Immature natural killer cell (primary cell): ENCODE measurements at regions not wholly inside any gene's neighbourhood (a gene's known extent, or its start where the extent isn't known, plus 50 kb on each side); places are given as distances from the start of the nearest gene placed in this dataset.
"Not testable (repeated sequence)": the region's sequence is repeated elsewhere in the genome, so short reads cannot be mapped to it uniquely, and the experiment has no call there.

ENCODE experiments used
- DNase-seq, 3 donors: peaks; one replicate each; pipeline ENCODE4 v3.0.0; 2022; ENCODE audit warnings: mixed read lengths in 1 of 3
- H3K27ac Mint-ChIP-seq, 6 donors: one replicate each; pipeline ENCODE4 v1.8.0; 2020; ENCODE audit warnings: mixed read lengths in 6 of 6, mild to moderate bottlenecking in 5 of 6, inconsistent platforms in 4 of 6, moderate library complexity in 3 of 6
- H3K27me3 Mint-ChIP-seq, 3 donors: one replicate each; pipeline ENCODE4 v1.8.0; 2020 to 2021; ENCODE audit warnings: low read depth in 3 of 3, mild to moderate bottlenecking in 3 of 3, mixed read lengths in 3 of 3, moderate library complexity in 3 of 3, inconsistent platforms in 1 of 3
- H3K36me3 Mint-ChIP-seq, 3 donors: one replicate each; pipeline ENCODE4 v1.8.0; 2020; ENCODE audit warnings: mixed read lengths in 3 of 3, inconsistent platforms in 2 of 3, mild to moderate bottlenecking in 2 of 3
- H3K4me1 Mint-ChIP-seq, 2 donors: one replicate each; pipeline ENCODE4 v1.8.0; 2020; ENCODE audit warnings: inconsistent platforms in 2 of 2, mild to moderate bottlenecking in 2 of 2, mixed read lengths in 2 of 2, moderate library complexity in 1 of 2
- H3K4me3 Mint-ChIP-seq, 5 donors: one replicate each; pipeline ENCODE4 v1.8.0; 2020; ENCODE audit warnings: mild to moderate bottlenecking in 5 of 5, mixed read lengths in 5 of 5, inconsistent platforms in 3 of 5, moderate library complexity in 3 of 5
- H3K9me3 Mint-ChIP-seq, 6 donors: one replicate each; pipeline ENCODE4 v1.8.0; 2020; ENCODE audit warnings: mild to moderate bottlenecking in 6 of 6, mixed read lengths in 6 of 6, inconsistent platforms in 4 of 6, moderate library complexity in 3 of 6

DNA sequence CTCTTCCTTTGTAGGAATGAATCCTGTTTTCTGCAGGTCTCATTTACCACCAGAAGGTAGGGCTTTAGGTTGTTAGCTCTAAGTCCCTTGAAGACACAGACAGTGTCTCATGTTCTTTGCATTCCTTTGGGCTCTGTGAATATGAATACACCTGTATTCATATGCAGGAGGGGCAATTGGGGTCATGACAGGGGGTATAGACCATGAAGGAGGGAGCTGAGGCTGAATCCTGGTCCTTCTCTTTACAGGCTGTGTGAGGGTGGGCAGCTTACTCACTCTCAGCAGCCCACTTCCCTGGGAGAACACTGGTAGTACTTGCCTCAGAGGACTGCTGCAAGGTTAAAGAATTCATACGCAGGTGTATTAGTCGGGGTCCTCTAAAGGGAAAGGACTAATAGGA, 267.2 kb upstream of the MGMT start:
- no peak overlapping the region for H3K27ac Mint-ChIP-seq
- H3K4me3 Mint-ChIP-seq, result no peak overlapping the region
- no peaks in the 10 kb centered on the region for H3K36me3 Mint-ChIP-seq
- no peaks in the 10 kb centered on the region for H3K4me1 Mint-ChIP-seq
- peaks cover 0 to 2% (median 0%) of the 10 kb centered on the region in 6 donors for H3K9me3 Mint-ChIP-seq
- no peak for DNase-seq
- peaks cover 0 to 15% (median 4%) of the 10 kb centered on the region in 3 donors for H3K27me3 Mint-ChIP-seq

DNA sequence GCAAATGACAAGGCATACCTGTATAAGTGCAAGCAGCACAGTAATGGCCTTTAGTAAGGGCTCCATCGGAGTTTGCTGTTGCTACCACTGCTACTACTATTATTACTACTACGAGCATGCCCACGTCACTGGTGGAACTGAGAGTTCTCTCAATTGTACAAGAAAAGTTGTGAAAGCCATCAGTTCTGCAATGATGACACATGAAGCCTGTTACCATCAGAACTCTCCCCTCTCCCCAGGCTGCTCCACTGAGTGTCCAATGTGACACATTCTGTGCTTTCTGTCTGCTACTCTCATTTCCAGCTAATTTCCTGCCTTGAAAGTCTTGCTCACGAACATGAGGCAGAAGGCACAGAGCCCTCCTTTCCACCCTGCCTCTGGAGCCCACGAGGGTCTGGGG, 263.2 kb upstream of the MGMT start:
- H3K4me1 Mint-ChIP-seq, result no peaks in the 10 kb centered on the region
- H3K27ac Mint-ChIP-seq, result no peak overlapping the region
- DNase-seq, result no peak
- no peak overlapping the region for H3K4me3 Mint-ChIP-seq
- no peaks in the 10 kb centered on the region for H3K36me3 Mint-ChIP-seq
- no peaks in the 10 kb centered on the region for H3K9me3 Mint-ChIP-seq
- H3K27me3 Mint-ChIP-seq, result peaks cover 1 to 8% (median 2%) of the 10 kb centered on the region in 3 donors

DNA sequence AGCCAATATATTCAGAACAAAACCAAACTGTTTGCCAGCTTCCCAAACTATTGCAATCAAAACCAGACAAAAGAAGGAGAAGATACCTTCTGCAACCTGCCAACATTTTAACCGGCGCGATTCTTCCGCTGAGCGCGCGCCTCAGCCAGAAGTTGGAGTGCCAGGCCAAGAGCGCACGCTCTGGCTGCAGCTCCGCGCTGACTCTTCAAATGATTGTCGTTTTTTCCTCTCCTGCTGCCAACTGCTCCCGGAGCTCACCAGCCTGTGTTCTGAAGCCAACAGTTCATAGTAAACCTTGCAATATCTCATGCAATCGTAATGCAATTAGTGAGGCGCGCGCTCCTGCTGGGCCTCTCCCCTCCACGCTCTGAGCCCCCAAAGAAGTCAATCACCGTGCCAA, 259.7 kb upstream of the MGMT start:
- Mint-ChIP-seq H3K27me3 (peaks cover 2 to 8% (median 3%) of the 10 kb centered on the region in 3 donors), H3K4me1 (no peaks in the 10 kb centered on the region), H3K36me3 (no peaks in the 10 kb centered on the region), H3K4me3 (no peak overlapping the region), H3K27ac (no peak overlapping the region), H3K9me3 (no peaks in the 10 kb centered on the region)
- DNase-seq, result no peak

DNA sequence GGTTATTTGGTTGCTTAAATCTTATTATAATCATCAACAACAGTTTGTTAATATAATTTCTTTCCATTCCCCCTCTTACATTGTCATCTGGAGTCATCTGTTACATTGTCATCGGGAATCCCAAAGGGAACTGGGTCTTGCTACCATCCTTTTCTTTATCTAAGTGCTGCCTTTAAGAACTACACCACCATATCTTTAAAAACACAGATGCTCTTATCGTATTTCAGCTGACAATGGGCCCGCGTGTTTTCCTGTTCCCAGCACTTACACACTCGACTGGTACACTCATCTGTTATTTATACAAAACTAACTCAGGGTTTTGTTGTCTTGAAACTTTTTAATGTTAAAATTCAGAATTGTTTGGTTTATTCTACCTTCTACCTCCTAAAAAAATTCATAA, 256.2 kb upstream of the MGMT start:
- no peaks in the 10 kb centered on the region for H3K36me3 Mint-ChIP-seq
- no peak overlapping the region for H3K4me3 Mint-ChIP-seq
- DNase-seq, result no peak
- H3K27me3 Mint-ChIP-seq, result peaks cover 3 to 5% (median 3%) of the 10 kb centered on the region in 3 donors
- H3K4me1 Mint-ChIP-seq, result no peaks in the 10 kb centered on the region
- H3K27ac Mint-ChIP-seq, result no peak overlapping the region
- H3K9me3 Mint-ChIP-seq, result peaks cover 0 to 6% (median 0%) of the 10 kb centered on the region in 6 donors

DNA sequence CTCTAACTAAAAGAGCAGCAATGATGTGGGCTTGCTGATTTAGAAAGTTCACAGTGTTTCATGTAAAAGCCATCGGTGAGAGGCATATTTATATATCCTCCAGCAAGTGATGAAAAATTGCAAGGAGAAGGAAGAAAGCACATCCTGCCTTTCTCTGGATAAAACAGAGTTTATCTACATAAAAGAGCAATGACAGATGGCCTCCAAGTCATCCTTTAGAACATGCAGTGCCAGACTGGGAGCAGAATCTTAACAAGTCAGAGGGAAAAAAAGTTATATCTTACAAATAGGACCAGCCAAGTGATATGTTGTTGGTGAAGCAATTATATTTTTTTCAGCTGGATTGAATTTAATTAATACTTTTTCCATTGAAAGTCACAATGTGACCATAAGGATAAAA, 253.8 kb upstream of the MGMT start:
- peaks cover 0 to 6% (median 0%) of the 10 kb centered on the region in 6 donors for H3K9me3 Mint-ChIP-seq

DNA sequence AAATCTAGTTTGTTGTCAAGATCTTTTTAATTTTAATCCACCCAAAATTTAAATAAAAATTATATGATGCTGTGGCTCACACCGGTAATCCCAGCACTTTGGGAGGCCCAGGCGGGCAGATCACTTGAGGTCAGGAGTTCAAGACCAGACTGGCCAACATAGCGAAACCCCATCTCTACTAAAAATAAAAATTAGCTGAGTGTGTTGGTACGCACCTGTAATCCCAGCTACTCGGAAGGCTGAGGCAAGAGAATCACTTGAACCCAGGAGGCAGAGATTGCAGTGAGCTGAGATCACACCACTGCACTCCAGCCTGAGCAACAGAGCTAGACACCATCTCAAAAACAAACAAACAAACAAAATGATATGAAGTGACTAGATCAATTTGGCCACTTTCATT, 253.0 kb upstream of the MGMT start:
- H3K4me1 Mint-ChIP-seq, H3K27ac Mint-ChIP-seq, H3K4me3 Mint-ChIP-seq, H3K9me3 Mint-ChIP-seq, H3K27me3 Mint-ChIP-seq, DNase-seq, H3K36me3 Mint-ChIP-seq: not testable (repeated sequence)

More for the DNA sequence above, 253.8 kb upstream of the MGMT start:
- peaks cover 2 to 5% (median 3%) of the 10 kb centered on the region in 3 donors for H3K27me3 Mint-ChIP-seq
- no peaks in the 10 kb centered on the region for H3K4me1 Mint-ChIP-seq
- no peaks in the 10 kb centered on the region for H3K36me3 Mint-ChIP-seq
- no peak overlapping the region for H3K4me3 Mint-ChIP-seq
- no peak overlapping the region for H3K27ac Mint-ChIP-seq
- DNase-seq, result no peak

DNA sequence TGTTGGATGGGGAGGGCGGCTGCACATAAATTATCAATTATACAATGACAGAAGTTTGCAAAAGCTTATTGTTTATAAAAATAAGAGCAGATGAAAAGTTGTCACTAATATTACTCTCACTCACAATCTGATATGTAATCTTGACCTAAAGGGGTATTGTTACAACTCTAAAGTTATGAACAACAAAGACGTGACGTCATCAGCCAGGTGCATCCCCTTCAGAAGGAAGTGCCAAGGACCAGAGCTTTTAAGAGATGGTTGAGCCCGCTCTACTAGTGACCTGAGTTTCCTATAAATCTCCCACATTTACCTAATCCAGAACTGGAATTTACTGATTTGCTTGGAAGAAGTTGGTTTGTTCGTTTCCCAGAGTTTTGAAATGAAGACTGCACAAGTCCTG, 247.7 kb upstream of the MGMT start:
- H3K27ac Mint-ChIP-seq, result no peak overlapping the region
- H3K4me1 Mint-ChIP-seq, result no peaks in the 10 kb centered on the region
- H3K27me3 Mint-ChIP-seq, result peaks cover 2 to 5% (median 2%) of the 10 kb centered on the region in 3 donors
- no peak for DNase-seq
- no peaks in the 10 kb centered on the region for H3K36me3 Mint-ChIP-seq
- H3K4me3 Mint-ChIP-seq, result no peak overlapping the region
- peaks cover 0 to 6% (median 0%) of the 10 kb centered on the region in 6 donors for H3K9me3 Mint-ChIP-seq

DNA sequence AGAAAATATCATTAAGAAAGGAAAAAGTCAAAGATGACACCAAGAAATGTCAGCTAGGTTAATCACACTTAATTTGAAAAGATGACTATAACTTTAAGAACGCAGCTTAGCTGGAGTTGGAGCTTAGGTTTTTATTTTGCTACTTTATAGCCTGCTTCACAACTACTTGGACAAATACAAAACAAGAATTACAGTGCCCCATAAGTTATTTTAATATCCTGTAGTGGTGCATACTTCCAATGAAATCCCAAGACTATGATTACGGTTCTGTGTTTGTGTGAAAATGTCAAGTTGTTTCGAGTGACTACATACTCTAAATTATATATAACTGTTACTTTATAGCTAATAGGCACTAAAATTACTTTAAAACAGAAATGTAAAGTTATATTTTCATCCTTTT, 244.6 kb upstream of the MGMT start:
- Mint-ChIP-seq H3K36me3 (no peaks in the 10 kb centered on the region), H3K9me3 (no peaks in the 10 kb centered on the region), H3K27me3 (peaks cover 0 to 2% (median 2%) of the 10 kb centered on the region in 3 donors), H3K27ac (no peak overlapping the region), H3K4me3 (no peak overlapping the region), H3K4me1 (no peaks in the 10 kb centered on the region)
- DNase-seq, result no peak

DNA sequence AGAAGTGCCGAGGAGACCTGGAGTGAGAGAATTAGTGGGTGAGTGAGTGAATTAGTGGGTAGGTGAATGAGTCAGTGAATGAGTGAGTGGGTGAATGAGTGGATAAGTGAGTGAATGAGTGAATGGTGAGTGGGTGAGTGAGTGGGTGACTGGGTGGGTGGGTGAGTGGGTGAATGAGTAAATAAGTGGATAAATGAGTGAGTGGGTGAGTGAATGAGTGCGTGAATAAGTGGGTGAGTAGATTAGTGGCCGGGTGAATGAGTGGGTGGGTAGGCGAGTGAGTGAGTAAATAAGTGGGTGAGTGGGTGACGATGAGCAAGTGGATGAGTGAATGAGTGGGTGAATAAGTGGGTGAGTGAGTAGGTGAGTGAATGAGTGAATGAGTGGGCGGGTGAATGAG, 243.7 kb upstream of the MGMT start:
- H3K27me3 Mint-ChIP-seq, result peaks cover 0 to 2% (median 2%) of the 10 kb centered on the region in 3 donors
- H3K36me3 Mint-ChIP-seq, result no peaks in the 10 kb centered on the region
- no peak overlapping the region for H3K27ac Mint-ChIP-seq
- DNase-seq, result no peak
- H3K4me3 Mint-ChIP-seq, result no peak overlapping the region
- H3K9me3 Mint-ChIP-seq, result no peaks in the 10 kb centered on the region
- no peaks in the 10 kb centered on the region for H3K4me1 Mint-ChIP-seq

DNA sequence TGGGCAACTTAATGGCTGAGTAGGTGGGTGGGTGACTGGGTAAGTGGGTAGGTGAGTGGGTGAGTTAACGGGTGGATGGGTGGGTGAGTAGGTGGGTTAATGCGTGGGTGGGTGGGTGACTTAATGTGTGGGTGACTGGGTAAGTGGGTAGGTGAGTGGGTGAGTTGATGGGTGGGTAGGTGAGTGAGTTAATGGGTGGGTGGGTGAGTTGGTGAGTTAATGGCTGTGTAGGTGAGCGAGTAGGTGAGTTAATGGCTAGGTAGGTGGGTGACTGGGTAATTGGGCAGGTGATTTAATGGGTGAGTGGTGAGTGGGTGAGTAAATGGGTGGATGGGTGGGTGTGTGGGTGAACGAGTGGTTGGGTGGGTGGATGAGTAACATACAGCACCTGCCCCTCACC, 243.0 kb upstream of the MGMT start:
- Mint-ChIP-seq H3K4me3 (no peak overlapping the region), H3K9me3 (no peaks in the 10 kb centered on the region), H3K36me3 (no peaks in the 10 kb centered on the region), H3K27ac (no peak overlapping the region), H3K4me1 (no peaks in the 10 kb centered on the region), H3K27me3 (no peaks in the 10 kb centered on the region)
- DNase-seq, result no peak

DNA sequence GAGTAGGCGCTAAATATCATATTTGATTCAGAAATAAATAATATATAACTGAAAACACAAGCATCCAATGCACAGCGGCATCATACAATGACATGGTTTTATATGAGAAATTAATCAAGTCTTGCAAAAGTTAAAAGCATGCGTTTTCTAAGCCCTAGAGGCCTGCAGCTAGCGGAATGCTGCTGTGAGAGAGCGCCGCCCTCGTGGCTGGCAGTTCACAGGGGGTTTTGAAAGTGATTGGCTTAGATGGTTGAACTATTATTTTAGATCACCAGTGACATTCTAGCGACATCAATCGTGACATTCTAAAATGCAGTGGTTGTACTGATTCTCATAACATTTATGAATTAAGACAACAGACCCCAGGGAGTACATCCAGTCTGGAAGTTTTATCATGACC, 235.2 kb upstream of the MGMT start:
- Mint-ChIP-seq H3K27me3 (peaks cover 0 to 10% (median 0%) of the 10 kb centered on the region in 3 donors), H3K36me3 (no peaks in the 10 kb centered on the region), H3K9me3 (no peaks in the 10 kb centered on the region), H3K27ac (no peak overlapping the region), H3K4me3 (no peak overlapping the region), H3K4me1 (no peaks in the 10 kb centered on the region)
- DNase-seq, result no peak

DNA sequence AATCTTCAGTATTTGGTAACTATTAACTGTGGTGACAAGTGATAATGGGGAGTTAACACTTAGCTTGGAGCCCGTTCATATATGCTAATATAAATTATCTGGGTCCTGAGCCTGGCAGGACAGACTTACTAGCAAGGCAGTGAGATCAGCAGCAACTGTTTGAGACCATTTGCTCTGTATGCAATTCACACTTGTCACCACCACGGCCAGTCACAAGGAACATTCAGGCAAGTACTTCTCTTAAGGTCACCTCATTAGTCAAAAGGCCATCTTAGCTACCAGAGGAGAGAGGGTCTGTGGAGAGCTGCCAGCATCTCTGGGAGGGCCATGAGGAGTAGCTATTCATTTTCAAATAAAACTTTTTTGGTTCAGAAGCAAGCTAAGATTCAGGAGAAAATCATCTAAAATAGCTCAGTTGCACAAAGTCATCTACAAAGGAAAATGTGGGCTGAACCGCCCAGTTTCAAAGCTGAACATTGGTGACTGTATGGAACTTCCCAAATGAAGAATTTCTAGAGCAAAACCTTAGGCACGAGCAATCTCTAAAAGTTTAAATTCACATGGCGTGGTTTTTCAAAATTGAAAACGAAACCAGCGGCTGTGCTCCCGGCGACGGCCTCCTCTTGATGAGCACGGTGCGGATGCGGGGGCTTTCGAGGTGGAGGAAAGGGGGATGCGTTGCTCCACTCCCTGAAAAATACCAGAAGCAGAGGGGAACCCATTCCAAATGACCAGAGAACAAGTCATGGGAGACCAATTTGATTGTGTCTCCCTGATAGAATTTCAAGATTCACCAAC, 233.5 kb upstream of the MGMT start:
- no peaks in the 10 kb centered on the region for H3K36me3 Mint-ChIP-seq
- peak overlapping the region in 1 of 5 donors; percentile 86 for H3K4me3 Mint-ChIP-seq
- DNase-seq, result no peak
- no peaks in the 10 kb centered on the region for H3K4me1 Mint-ChIP-seq
- no peaks in the 10 kb centered on the region for H3K9me3 Mint-ChIP-seq
- peak overlapping the region in 2 of 6 donors; percentile 76 to 87 for H3K27ac Mint-ChIP-seq
- peaks cover 0 to 10% (median 2%) of the 10 kb centered on the region in 3 donors for H3K27me3 Mint-ChIP-seq

DNA sequence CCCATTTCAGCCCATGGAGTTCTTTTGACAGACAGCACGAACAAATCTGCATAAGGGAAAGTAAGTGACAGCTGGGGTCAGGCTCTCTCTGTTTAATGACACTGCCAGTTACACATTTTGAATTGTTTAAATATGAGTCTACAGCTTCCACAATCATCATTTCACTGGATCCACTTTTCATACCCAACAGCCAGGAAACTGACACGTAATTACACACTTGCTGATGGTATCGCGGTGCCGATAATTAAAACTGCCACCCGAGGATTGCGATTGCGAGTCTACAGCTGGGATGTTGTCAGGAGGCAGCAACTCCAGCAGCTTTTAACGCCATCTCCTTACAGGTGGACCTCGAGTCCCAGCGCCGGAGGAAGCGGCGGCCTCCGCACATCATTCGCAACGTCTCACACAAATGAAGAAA, 230.8 kb upstream of the MGMT start:
- Mint-ChIP-seq H3K27me3 (peaks cover 0 to 5% (median 4%) of the 10 kb centered on the region in 3 donors), H3K9me3 (no peaks in the 10 kb centered on the region), H3K36me3 (no peaks in the 10 kb centered on the region), H3K4me1 (no peaks in the 10 kb centered on the region), H3K27ac (no peak overlapping the region), H3K4me3 (no peak overlapping the region)
- DNase-seq, result no peak

DNA sequence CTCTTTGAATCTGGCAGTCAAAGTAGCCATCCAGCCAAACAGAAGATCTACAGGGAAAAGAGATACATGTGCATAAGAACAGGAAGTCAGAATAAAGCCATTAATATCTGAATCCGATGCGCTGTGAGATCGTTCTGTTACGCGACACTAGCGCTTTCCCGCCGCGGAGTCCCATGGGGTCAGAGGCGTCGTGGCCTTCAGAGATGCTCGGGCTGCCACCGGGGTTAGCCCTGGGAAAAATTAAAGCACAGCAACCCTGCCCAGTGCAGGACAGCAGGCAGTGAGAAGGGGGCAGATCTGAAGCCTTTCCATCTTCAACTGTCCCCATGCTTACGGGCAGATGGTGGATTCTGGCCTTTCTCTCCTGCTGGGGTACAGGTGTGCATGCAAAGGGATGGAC, 225.6 kb upstream of the MGMT start:
- Mint-ChIP-seq H3K36me3 (no peaks in the 10 kb centered on the region), H3K9me3 (no peaks in the 10 kb centered on the region), H3K4me3 (no peak overlapping the region), H3K27ac (no peak overlapping the region), H3K4me1 (no peaks in the 10 kb centered on the region), H3K27me3 (peaks cover 0 to 5% (median 1%) of the 10 kb centered on the region in 3 donors)
- DNase-seq, result no peak

DNA sequence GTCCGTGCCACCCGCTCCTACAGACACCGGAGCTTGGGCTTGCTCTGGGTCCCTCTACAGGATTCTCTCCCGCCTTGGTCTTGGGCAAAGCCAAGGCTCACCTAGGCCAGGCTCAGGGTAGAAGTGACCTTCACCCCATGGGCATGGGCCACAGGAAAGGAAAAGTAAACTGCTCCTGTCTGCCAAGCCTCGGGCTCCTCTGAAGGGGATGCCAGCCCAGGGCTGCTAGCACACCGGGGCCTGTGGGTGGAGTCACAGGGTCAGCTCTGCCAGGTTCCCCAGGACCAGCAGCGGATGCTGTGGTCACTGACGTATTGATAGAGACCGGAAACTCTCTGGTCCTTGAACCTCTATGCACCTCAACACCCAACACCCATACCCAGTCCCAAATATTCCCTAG, 222.7 kb upstream of the MGMT start:
- H3K36me3 Mint-ChIP-seq, result no peaks in the 10 kb centered on the region
- H3K27ac Mint-ChIP-seq, result no peak overlapping the region
- H3K27me3 Mint-ChIP-seq, result peaks cover 0 to 6% (median 1%) of the 10 kb centered on the region in 3 donors
- H3K4me3 Mint-ChIP-seq, result no peak overlapping the region
- H3K9me3 Mint-ChIP-seq, result no peaks in the 10 kb centered on the region
- DNase-seq, result no peak
- no peaks in the 10 kb centered on the region for H3K4me1 Mint-ChIP-seq
